Activated T-cell treated with anti-CD3 and anti-CD28 coated beads, Interleukin-2, amount 50 U/mL, for 4 hours (primary cell): ENCODE measurements at regions not wholly inside any gene's neighbourhood (a gene's known extent, or its start where the extent isn't known, plus 50 kb on each side); places are given as distances from the start of the nearest gene placed in this dataset.
"Not testable (repeated sequence)": the region's sequence is repeated elsewhere in the genome, so short reads cannot be mapped to it uniquely, and the experiment has no call there.

ENCODE experiments used
- ATAC-seq, 2 donors: fragments of 200-7000 bp; cut with Tn5 transposase; one replicate each; pipeline ENCODE4 v1.10.0; 2021
- DNase-seq: peaks from one replicate; pipeline ENCODE4 v3.0.0-alpha.2; 2020
- H3K27me3 Mint-ChIP-seq: one replicate; pipeline ENCODE4 v1.8.0; 2021; ENCODE audit warnings: low read depth, mixed read lengths
- H3K36me3 Mint-ChIP-seq: one replicate; pipeline ENCODE4 v1.8.0; 2022; ENCODE audit warnings: mixed read lengths; ENCODE audit not compliant: insufficient read depth
- H3K4me1 Mint-ChIP-seq: one replicate; pipeline ENCODE4 v1.8.0; 2021; ENCODE audit warnings: low read depth, mixed read lengths
- H3K4me3 Mint-ChIP-seq: one replicate; pipeline ENCODE4 v1.8.0; 2021; ENCODE audit warnings: mild to moderate bottlenecking, moderate library complexity, mixed read lengths
- H3K9me3 Mint-ChIP-seq: one replicate; pipeline ENCODE4 v1.8.0; 2021; ENCODE audit warnings: mixed read lengths

- H3K27me3 Mint-ChIP-seq: no peaks in the 10 kb centered on the region
Measured at GRCh38 chrX:46209037-46209436, 336.2 kb downstream of the ZNF674 start.

GRCh38 chrX:46208225-46208854 lies 336.9 kb downstream of the ZNF674 start:
- H3K9me3 Mint-ChIP-seq: no peaks in the 10 kb centered on the region
- H3K36me3 Mint-ChIP-seq: no peaks in the 10 kb centered on the region
- no peak for DNase-seq
- H3K27me3 Mint-ChIP-seq: no peaks in the 10 kb centered on the region
- no peak overlapping the region for H3K4me3 Mint-ChIP-seq
- peaks cover 24% of the 10 kb centered on the region for H3K4me1 Mint-ChIP-seq
- peak; percentile 54 to 60 for ATAC-seq

More at GRCh38 chrX:46209037-46209436, 336.2 kb downstream of the ZNF674 start:
- no peaks in the 10 kb centered on the region for H3K9me3 Mint-ChIP-seq
- DNase-seq (no peak), ATAC-seq (no peak)
- peaks cover 24% of the 10 kb centered on the region for H3K4me1 Mint-ChIP-seq
- no peaks in the 10 kb centered on the region for H3K36me3 Mint-ChIP-seq
- H3K4me3 Mint-ChIP-seq: no peak overlapping the region

GRCh38 chrX:46204721-46205422 lies 340.3 kb downstream of the ZNF674 start:
- peaks cover 28% of the 10 kb centered on the region for H3K4me1 Mint-ChIP-seq
- DNase-seq: no peak
- H3K36me3 Mint-ChIP-seq: no peaks in the 10 kb centered on the region
- no peak overlapping the region for H3K4me3 Mint-ChIP-seq
- no peaks in the 10 kb centered on the region for H3K27me3 Mint-ChIP-seq
- H3K9me3 Mint-ChIP-seq: no peaks in the 10 kb centered on the region
- ATAC-seq: peak in 1 of 2 donors; percentile 60

- Mint-ChIP-seq H3K4me3 (no peak overlapping the region), H3K27me3 (no peaks in the 10 kb centered on the region)
- no peak for ATAC-seq
Measured at GRCh38 chrX:46202733-46203514, 342.3 kb downstream of the ZNF674 start.

GRCh38 chrX:46200413-46200812 lies 344.8 kb downstream of the ZNF674 start:
- Mint-ChIP-seq H3K9me3 (no peaks in the 10 kb centered on the region), H3K27me3 (peaks cover 2% of the 10 kb centered on the region), H3K36me3 (no peaks in the 10 kb centered on the region), H3K4me3 (no peak overlapping the region), H3K4me1 (peaks cover 9% of the 10 kb centered on the region)
- no peak for DNase-seq
- ATAC-seq: no peak

More at GRCh38 chrX:46202733-46203514, 342.3 kb downstream of the ZNF674 start:
- Mint-ChIP-seq H3K9me3 (no peaks in the 10 kb centered on the region), H3K4me1 (peaks cover 14% of the 10 kb centered on the region), H3K36me3 (no peaks in the 10 kb centered on the region)
- no peak for DNase-seq

- Mint-ChIP-seq H3K9me3 (no peaks in the 10 kb centered on the region), H3K4me3 (no peak overlapping the region)
- no peak for ATAC-seq
Measured at GRCh38 chrX:46198858-46199257, 346.4 kb downstream of the ZNF674 start.

GRCh38 chrX:46186811-46187106 lies 358.5 kb downstream of the ZNF674 start:
- H3K9me3 Mint-ChIP-seq, DNase-seq, H3K36me3 Mint-ChIP-seq, H3K4me3 Mint-ChIP-seq, ATAC-seq, H3K27me3 Mint-ChIP-seq, H3K4me1 Mint-ChIP-seq: not testable (repeated sequence)

More at GRCh38 chrX:46198858-46199257, 346.4 kb downstream of the ZNF674 start:
- Mint-ChIP-seq H3K27me3 (peaks cover 2% of the 10 kb centered on the region), H3K36me3 (no peaks in the 10 kb centered on the region), H3K4me1 (peaks cover 6% of the 10 kb centered on the region)
- DNase-seq: no peak

- no peak for DNase-seq
- Mint-ChIP-seq H3K4me1 (peaks cover 5% of the 10 kb centered on the region), H3K4me3 (no peak overlapping the region), H3K27me3 (no peaks in the 10 kb centered on the region), H3K9me3 (no peaks in the 10 kb centered on the region), H3K36me3 (no peaks in the 10 kb centered on the region)
- ATAC-seq: no peak
Measured at GRCh38 chrX:46185923-46186810, 359.1 kb downstream of the ZNF674 start.

- no peak for DNase-seq
- H3K36me3 Mint-ChIP-seq: no peaks in the 10 kb centered on the region
- no peaks in the 10 kb centered on the region for H3K27me3 Mint-ChIP-seq
- peak; percentile 75 to 88 for ATAC-seq
- H3K4me3 Mint-ChIP-seq: no peak overlapping the region
- no peaks in the 10 kb centered on the region for H3K9me3 Mint-ChIP-seq
- peaks cover 5% of the 10 kb centered on the region for H3K4me1 Mint-ChIP-seq
Measured at GRCh38 chrX:46184749-46185148, 360.5 kb downstream of the ZNF674 start.

- ATAC-seq: peak in 1 of 2 donors; percentile 21
- no peak for DNase-seq
- no peak overlapping the region for H3K4me3 Mint-ChIP-seq
- H3K4me1 Mint-ChIP-seq: peaks cover 5% of the 10 kb centered on the region
- no peaks in the 10 kb centered on the region for H3K36me3 Mint-ChIP-seq
- no peaks in the 10 kb centered on the region for H3K9me3 Mint-ChIP-seq
- H3K27me3 Mint-ChIP-seq: no peaks in the 10 kb centered on the region
Measured at GRCh38 chrX:46180258-46180687, 364.9 kb downstream of the ZNF674 start.

- no peaks in the 10 kb centered on the region for H3K9me3 Mint-ChIP-seq
- ATAC-seq (no peak), DNase-seq (no peak)
- H3K36me3 Mint-ChIP-seq: no peaks in the 10 kb centered on the region
- H3K4me1 Mint-ChIP-seq: peaks cover 4% of the 10 kb centered on the region
- H3K27me3 Mint-ChIP-seq: no peaks in the 10 kb centered on the region
- no peak overlapping the region for H3K4me3 Mint-ChIP-seq
Measured at GRCh38 chrX:46179748-46180147, 365.5 kb downstream of the ZNF674 start.

- no peak overlapping the region for H3K4me3 Mint-ChIP-seq
- no peak for DNase-seq
- ATAC-seq: no peak
- H3K27me3 Mint-ChIP-seq: no peaks in the 10 kb centered on the region
- no peaks in the 10 kb centered on the region for H3K4me1 Mint-ChIP-seq
- H3K36me3 Mint-ChIP-seq: no peaks in the 10 kb centered on the region
- H3K9me3 Mint-ChIP-seq: no peaks in the 10 kb centered on the region
Measured at GRCh38 chrX:46178763-46179162, 366.5 kb downstream of the ZNF674 start.

GRCh38 chrX:46173159-46173558 lies 372.1 kb downstream of the ZNF674 start:
- DNase-seq: no peak
- Mint-ChIP-seq H3K36me3 (no peaks in the 10 kb centered on the region), H3K27me3 (no peaks in the 10 kb centered on the region), H3K4me1 (no peaks in the 10 kb centered on the region), H3K9me3 (no peaks in the 10 kb centered on the region), H3K4me3 (no peak overlapping the region)
- no peak for ATAC-seq

GRCh38 chrX:46171457-46171856 lies 373.8 kb downstream of the ZNF674 start:
- not testable (repeated sequence) for DNase-seq, H3K27me3 Mint-ChIP-seq, H3K4me3 Mint-ChIP-seq, H3K36me3 Mint-ChIP-seq, H3K4me1 Mint-ChIP-seq, ATAC-seq, H3K9me3 Mint-ChIP-seq
